Transverse colon (tissue), 4 donors: ENCODE measurements at regions not wholly inside any gene's neighbourhood (a gene's known extent, or its start where the extent isn't known, plus 50 kb on each side); places are given as distances from the start of the nearest gene placed in this dataset.

ENCODE experiments used
- CTCF ChIP-seq, 5 experiments: fragments of 200-600 bp in 3 of 5; fragments of 450-650 bp in 2 of 5; sonication (generic) in 3 of 5; IDR thresholded peaks; 1 replicate in 2 of 5; 2 replicates in 3 of 5; pipeline ENCODE4 v1.5.1; 2016 to 2017; ENCODE audit warnings: antibody characterized with exemption in 5 of 5, inconsistent platforms in 3 of 5, mild to moderate bottlenecking in 2 of 5, moderate library complexity in 1 of 5
- EP300 ChIP-seq: sonication (generic); formaldehyde crosslinking; IDR thresholded peaks from one replicate; pipeline ENCODE4 v1.6.1; 2017; ENCODE audit warnings: antibody characterized with exemption, low read depth
- POLR2A ChIP-seq: fragments of 450-650 bp; IDR thresholded peaks from one replicate; pipeline ENCODE4 v1.6.1; 2016; ENCODE audit warnings: antibody characterized with exemption, mild to moderate bottlenecking, moderate library complexity
- POLR2AphosphoS5 ChIP-seq, 3 donors: sonication (generic); formaldehyde crosslinking; IDR thresholded peaks; one replicate each; pipeline ENCODE4 v1.6.1; 2016; ENCODE audit warnings: antibody characterized with exemption in 3 of 3

- TF ChIP-seq POLR2A (no peak), CTCF (IDR thresholded peaks at IDR 0.05) (no peak), EP300 (no peak), POLR2AphosphoS5 (IDR thresholded peaks at IDR 0.05) (no peak)
Measured at GRCh38 chr6:2558098-2558680, 192.5 kb downstream of the MYLK4 start.
